ENCODE measurements at regions not wholly inside any gene's neighbourhood (a gene's known extent, or its start where the extent isn't known, plus 50 kb on each side); places are given as distances from the start of the nearest gene placed in this dataset.

- Histone ChIP-seq H3K4me3 (replicated peaks in 1 of 3; ENCODE audit: insufficient read depth in 1 of 3, low read depth in 1 of 3, low read length in 3 of 3) (no peak overlapping the region), H3K27me3 (ENCODE audit: control insufficient read depth in 2 of 2, insufficient read depth in 2 of 2, low read length in 2 of 2) (peaks cover 0 to 2% of the 10 kb centered on the region in 2 experiments), H3K9me3 (replicated peaks; ENCODE audit: control insufficient read depth, insufficient read depth, low read length) (no peaks in the 10 kb centered on the region), H3K4me1 (ENCODE audit: control insufficient read depth, extremely low read depth, insufficient read depth, low read length) (no peaks in the 10 kb centered on the region), H2AFZ (ENCODE audit: low read depth, low read length) (no peak overlapping the region), H3K9ac (replicated peaks; ENCODE audit: extremely low read depth, insufficient read depth, low read length) (no peak overlapping the region), H4K20me1 (replicated peaks; ENCODE audit: control insufficient read depth, extremely low read depth, insufficient read depth, low read length) (no peaks in the 10 kb centered on the region), H3K9me1 (replicated peaks; ENCODE audit: control insufficient read depth, extremely low read depth, insufficient read depth, low read length) (no peaks in the 10 kb centered on the region), H3K79me2 (ENCODE audit: control insufficient read depth, insufficient read depth, low read length) (no peaks in the 10 kb centered on the region), H3K4me2 (ENCODE audit: insufficient read depth, low read length) (no peak overlapping the region), H3K27ac (ENCODE audit: insufficient read depth, low read depth, low read length) (no peak overlapping the region), H3K36me3 (ENCODE audit: control insufficient read depth in 2 of 2, extremely low read depth in 1 of 2, insufficient read depth in 2 of 2, low read length in 2 of 2) (no peaks in the 10 kb centered on the region)
- CTCF ChIA-PET = no interaction called here
- FAIRE-seq (no peak), DNase-seq (ENCODE audit: low read depth, low spot score) (no peak)
- TF ChIP-seq JUN (IDR thresholded peaks at IDR 0.05; ENCODE audit: borderline replicate concordance, insufficient read depth, insufficient read length, low read depth) (no peak), GATA2 (IDR thresholded peaks at IDR 0.05; ENCODE audit: insufficient read depth, insufficient read length, low read depth, low read length) (no peak), EZH2 (IDR thresholded peaks at IDR 0.05; ENCODE audit: borderline replicate concordance, low read depth, low read length, severe bottlenecking) (no peak), MYC (IDR thresholded peaks at IDR 0.05; ENCODE audit: low read depth, low read length) (no peak), MAX (IDR thresholded peaks at IDR 0.05; ENCODE audit: insufficient read depth, insufficient read length) (no peak), FOS (IDR thresholded peaks at IDR 0.05; ENCODE audit: borderline replicate concordance, insufficient read depth, low read length) (no peak), POLR2A (IDR thresholded peaks at IDR 0.05; ENCODE audit: low read depth, low read length) (no peak), POLR2AphosphoS5 (IDR thresholded peaks at IDR 0.05; ENCODE audit: insufficient read depth, low read depth, low read length) (no peak)
- TF ChIP-seq, protein P1, sequence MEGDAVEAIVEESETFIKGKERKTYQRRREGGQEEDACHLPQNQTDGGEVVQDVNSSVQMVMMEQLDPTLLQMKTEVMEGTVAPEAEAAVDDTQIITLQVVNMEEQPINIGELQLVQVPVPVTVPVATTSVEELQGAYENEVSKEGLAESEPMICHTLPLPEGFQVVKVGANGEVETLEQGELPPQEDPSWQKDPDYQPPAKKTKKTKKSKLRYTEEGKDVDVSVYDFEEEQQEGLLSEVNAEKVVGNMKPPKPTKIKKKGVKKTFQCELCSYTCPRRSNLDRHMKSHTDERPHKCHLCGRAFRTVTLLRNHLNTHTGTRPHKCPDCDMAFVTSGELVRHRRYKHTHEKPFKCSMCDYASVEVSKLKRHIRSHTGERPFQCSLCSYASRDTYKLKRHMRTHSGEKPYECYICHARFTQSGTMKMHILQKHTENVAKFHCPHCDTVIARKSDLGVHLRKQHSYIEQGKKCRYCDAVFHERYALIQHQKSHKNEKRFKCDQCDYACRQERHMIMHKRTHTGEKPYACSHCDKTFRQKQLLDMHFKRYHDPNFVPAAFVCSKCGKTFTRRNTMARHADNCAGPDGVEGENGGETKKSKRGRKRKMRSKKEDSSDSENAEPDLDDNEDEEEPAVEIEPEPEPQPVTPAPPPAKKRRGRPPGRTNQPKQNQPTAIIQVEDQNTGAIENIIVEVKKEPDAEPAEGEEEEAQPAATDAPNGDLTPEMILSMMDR (IDR thresholded peaks at IDR 0.05; ENCODE audit: extremely low read depth in 1 of 2, insufficient read depth in 1 of 2, low read depth in 1 of 2, low read length in 2 of 2) = no peak
- intact Hi-C loops (cut with micrococcal nuclease) (no loop called here), dilution Hi-C loops (cut with MboI; ENCODE audit: extremely low pct_ligation_motif_present, low sequenced_read_pairs) (no loop called here)
- BruUV-seq (replicated peaks) = no TSS peak
- POLR2A ChIA-PET = no interaction called here
Observed at GRCh38 chr2:47658646-47659320, 88.0 kb upstream of the KCNK12 start.
